ENCODE measurements at regions not wholly inside any gene's neighbourhood (a gene's known extent, or its start where the extent isn't known, plus 50 kb on each side); places are given as distances from the start of the nearest gene placed in this dataset.

GRCh38 chr16:66120656-66121055, 245.8 kb upstream of the CDH5 start:
- TF ChIP-seq EZH2 (IDR thresholded peaks at IDR 0.05; ENCODE audit: insufficient read depth, low read length) (no peak), CTCF (IDR thresholded peaks at IDR 0.05; ENCODE audit: insufficient read depth, low read depth, low read length) (no peak)
